ENCODE measurements at regions not wholly inside any gene's neighbourhood (a gene's known extent, or its start where the extent isn't known, plus 50 kb on each side); places are given as distances from the start of the nearest gene placed in this dataset.

- no peak for TF ChIP-seq POLR2A (IDR thresholded peaks at IDR 0.05)
- TF ChIP-seq, protein P1, sequence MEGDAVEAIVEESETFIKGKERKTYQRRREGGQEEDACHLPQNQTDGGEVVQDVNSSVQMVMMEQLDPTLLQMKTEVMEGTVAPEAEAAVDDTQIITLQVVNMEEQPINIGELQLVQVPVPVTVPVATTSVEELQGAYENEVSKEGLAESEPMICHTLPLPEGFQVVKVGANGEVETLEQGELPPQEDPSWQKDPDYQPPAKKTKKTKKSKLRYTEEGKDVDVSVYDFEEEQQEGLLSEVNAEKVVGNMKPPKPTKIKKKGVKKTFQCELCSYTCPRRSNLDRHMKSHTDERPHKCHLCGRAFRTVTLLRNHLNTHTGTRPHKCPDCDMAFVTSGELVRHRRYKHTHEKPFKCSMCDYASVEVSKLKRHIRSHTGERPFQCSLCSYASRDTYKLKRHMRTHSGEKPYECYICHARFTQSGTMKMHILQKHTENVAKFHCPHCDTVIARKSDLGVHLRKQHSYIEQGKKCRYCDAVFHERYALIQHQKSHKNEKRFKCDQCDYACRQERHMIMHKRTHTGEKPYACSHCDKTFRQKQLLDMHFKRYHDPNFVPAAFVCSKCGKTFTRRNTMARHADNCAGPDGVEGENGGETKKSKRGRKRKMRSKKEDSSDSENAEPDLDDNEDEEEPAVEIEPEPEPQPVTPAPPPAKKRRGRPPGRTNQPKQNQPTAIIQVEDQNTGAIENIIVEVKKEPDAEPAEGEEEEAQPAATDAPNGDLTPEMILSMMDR (IDR thresholded peaks at IDR 0.05), result no peak
These were observed 146.7 kb upstream of the NRP1 start for GRCh38 chr10:33481184-33481583.

All from right lobe of liver (tissue), 4 donors.